LNCaP clone FGC (cell line): ENCODE measurements at regions not wholly inside any gene's neighbourhood (a gene's known extent, or its start where the extent isn't known, plus 50 kb on each side); places are given as distances from the start of the nearest gene placed in this dataset.

Source experiments
- DNase-seq: peaks from one replicate; pipeline ENCODE4 v3.0.0-alpha.2; 2011; ENCODE audit warnings: low read depth
- H3K4me3 ChIP-seq: 2 replicates; pipeline ENCODE4 v1.5.1; 2011; ENCODE audit warnings: mild to moderate bottlenecking, low read depth, low read length, control low read depth
- CTCF ChIP-seq: IDR thresholded peaks from 2 replicates; pipeline ENCODE4 v1.5.1; 2012; ENCODE audit warnings: mild to moderate bottlenecking; ENCODE audit not compliant: control insufficient read depth, insufficient read depth; ENCODE audit errors: extremely low read depth

- TF ChIP-seq CTCF: no peak
- no peak overlapping the region for H3K4me3 ChIP-seq
- DNase-seq: no peak
Measured at GRCh38 chr12:65603438-65604351, 220.6 kb upstream of the HMGA2 start.

GRCh38 chr12:65605019-65605418 is 219.3 kb upstream of the HMGA2 start:
- DNase-seq: no peak
- TF ChIP-seq CTCF: no peak
- no peak overlapping the region for H3K4me3 ChIP-seq

GRCh38 chr12:65606008-65606766 is 218.1 kb upstream of the HMGA2 start:
- H3K4me3 ChIP-seq: no peak overlapping the region
- no peak for DNase-seq
- no peak for TF ChIP-seq CTCF

- DNase-seq: peak; percentile 87
- H3K4me3 ChIP-seq: no peak overlapping the region
- no peak for TF ChIP-seq CTCF
Measured at GRCh38 chr12:65607401-65607841, 216.9 kb upstream of the HMGA2 start.

GRCh38 chr12:65608319-65608916 is 215.9 kb upstream of the HMGA2 start:
- DNase-seq: no peak

GRCh38 chr12:65609359-65609771 is 214.9 kb upstream of the HMGA2 start:
- H3K4me3 ChIP-seq: no peak overlapping the region
- no peak for DNase-seq
- TF ChIP-seq CTCF: peak; percentile 36

More at GRCh38 chr12:65608319-65608916, 215.9 kb upstream of the HMGA2 start:
- no peak for TF ChIP-seq CTCF
- no peak overlapping the region for H3K4me3 ChIP-seq
